PFSK-1 (cell line): ENCODE measurements at regions not wholly inside any gene's neighbourhood (a gene's known extent, or its start where the extent isn't known, plus 50 kb on each side); places are given as distances from the start of the nearest gene placed in this dataset.

ENCODE experiments used
- FOXP2 ChIP-seq: optimal IDR thresholded peaks from 2 replicates; pipeline ENCODE3; 2011; ENCODE audit warnings: borderline replicate concordance, control low read depth, inconsistent platforms; ENCODE audit not compliant: insufficient read depth; ENCODE audit errors: extremely low read length, extremely low read depth
- POLR2AphosphoS5 ChIP-seq: IDR thresholded peaks from 2 replicates; pipeline ENCODE4 v1.6.1; 2012; ENCODE audit warnings: low read depth, mild to moderate bottlenecking, control low read depth, low read length, moderate library complexity
- REST ChIP-seq, 2 experiments: IDR thresholded peaks; 2 replicates each; pipeline versions ENCODE4 v1.6.1 to v1.8.0; 2011 to 2012; ENCODE audit warnings: low read depth in 2 of 2, low read length in 2 of 2, control low read depth in 1 of 2, inconsistent platforms in 1 of 2, mild to moderate bottlenecking in 1 of 2, moderate library complexity in 1 of 2; ENCODE audit not compliant: insufficient read depth in 1 of 2
- SIN3A ChIP-seq: IDR thresholded peaks from 2 replicates; pipeline ENCODE4 v1.6.1; 2012; ENCODE audit warnings: mild to moderate bottlenecking, low read length, moderate library complexity, borderline replicate concordance; ENCODE audit not compliant: insufficient read depth
- TAF1 ChIP-seq: IDR thresholded peaks from 2 replicates; pipeline ENCODE4 v1.6.1; 2012; ENCODE audit warnings: low read length, control low read depth, borderline replicate concordance; ENCODE audit not compliant: insufficient read depth

- TF ChIP-seq REST (IDR thresholded peaks at IDR 0.05; ENCODE audit: insufficient read depth in 1 of 2, low read depth in 2 of 2, low read length in 2 of 2): no peak
- TF ChIP-seq POLR2AphosphoS5: no peak
- TF ChIP-seq TAF1: no peak
- no peak for TF ChIP-seq FOXP2
- no peak for TF ChIP-seq SIN3A
These were observed 121.1 kb downstream of the CDC5L start for GRCh38 chr6:44508646-44509045.
